Trophoblast cell (in vitro differentiated cells and primary cell): ENCODE measurements at regions not wholly inside any gene's neighbourhood (a gene's known extent, or its start where the extent isn't known, plus 50 kb on each side); places are given as distances from the start of the nearest gene placed in this dataset.
"Not testable (repeated sequence)": the region's sequence is repeated elsewhere in the genome, so short reads cannot be mapped to it uniquely, and the experiment has no call there.

Experiments
- DNase-seq, 2 donors: peaks; one replicate each; pipeline ENCODE4 v3.0.0-alpha.2; 2016
- H2AFZ ChIP-seq: 2 replicates; pipeline ENCODE4 v1.6.1; 2013; ENCODE audit warnings: low read length, moderate library complexity, mild to moderate bottlenecking; ENCODE audit not compliant: insufficient read depth, poor library complexity
- H2AK5ac ChIP-seq: 2 replicates; pipeline ENCODE4 v1.6.1; 2013; ENCODE audit warnings: mild to moderate bottlenecking, low read length
- H2BK120ac ChIP-seq: 2 replicates; pipeline ENCODE4 v1.6.1; 2013; ENCODE audit warnings: low read length, mild to moderate bottlenecking, moderate library complexity; ENCODE audit not compliant: insufficient read depth, poor library complexity
- H2BK12ac ChIP-seq: 2 replicates; pipeline ENCODE4 v1.6.1; 2013; ENCODE audit warnings: mild to moderate bottlenecking, low read length, moderate library complexity
- H2BK5ac ChIP-seq: 2 replicates; pipeline ENCODE4 v1.6.1; 2013; ENCODE audit warnings: low read length, low read depth, moderate library complexity, mild to moderate bottlenecking; ENCODE audit not compliant: poor library complexity
- H3K14ac ChIP-seq: 2 replicates; pipeline ENCODE4 v1.6.1; 2013; ENCODE audit warnings: mild to moderate bottlenecking, low read length
- H3K18ac ChIP-seq: 2 replicates; pipeline ENCODE4 v1.6.1; 2013; ENCODE audit warnings: mild to moderate bottlenecking, low read length
- H3K23ac ChIP-seq: 2 replicates; pipeline ENCODE4 v1.6.1; 2013; ENCODE audit warnings: low read length
- H3K27ac ChIP-seq: 2 replicates; pipeline ENCODE4 v1.5.1; 2013; ENCODE audit warnings: low read depth, mild to moderate bottlenecking, inconsistent platforms, low read length, moderate library complexity
- H3K27me3 ChIP-seq: 2 replicates; pipeline ENCODE4 v1.6.1; 2013; ENCODE audit warnings: inconsistent platforms, mild to moderate bottlenecking, low read length, moderate library complexity; ENCODE audit not compliant: insufficient read depth
- H3K36me3 ChIP-seq, 2 experiments: 1 replicate in 1 of 2; 2 replicates in 1 of 2; pipeline ENCODE4 v1.6.1; 2013; ENCODE audit warnings: low read length in 2 of 2, mild to moderate bottlenecking in 2 of 2, moderate library complexity in 1 of 2; ENCODE audit not compliant: insufficient read depth in 2 of 2, control insufficient read depth in 1 of 2
- H3K4ac ChIP-seq: 2 replicates; pipeline ENCODE4 v1.6.1; 2013; ENCODE audit warnings: low read depth, mild to moderate bottlenecking, low read length, moderate library complexity
- H3K4me1 ChIP-seq, 2 experiments: 1 replicate in 1 of 2; 2 replicates in 1 of 2; pipeline ENCODE4 v1.6.1; 2013; ENCODE audit warnings: low read length in 2 of 2, mild to moderate bottlenecking in 2 of 2, moderate library complexity in 1 of 2; ENCODE audit not compliant: insufficient read depth in 2 of 2, control insufficient read depth in 1 of 2
- H3K4me2 ChIP-seq: 2 replicates; pipeline ENCODE4 v1.6.1; 2013; ENCODE audit warnings: inconsistent platforms, mild to moderate bottlenecking, low read length, moderate library complexity
- H3K4me3 ChIP-seq: 2 replicates; pipeline ENCODE4 v1.5.1; 2013; ENCODE audit warnings: mild to moderate bottlenecking, low read depth, low read length, inconsistent platforms
- H3K79me1 ChIP-seq: one replicate; pipeline ENCODE4 v1.6.1; 2013; ENCODE audit warnings: low read length
- H3K79me2 ChIP-seq: 2 replicates; pipeline ENCODE4 v1.6.1; 2013; ENCODE audit warnings: low read length, mild to moderate bottlenecking; ENCODE audit not compliant: control insufficient read depth, insufficient read depth, poor library complexity
- H3K9ac ChIP-seq: 2 replicates; pipeline ENCODE4 v1.6.1; 2013; ENCODE audit warnings: mild to moderate bottlenecking, low read length
- H3K9me3 ChIP-seq: 2 replicates; pipeline ENCODE4 v1.6.1; 2013; ENCODE audit warnings: low read depth, mild to moderate bottlenecking, control low read depth, inconsistent platforms, low read length; ENCODE audit not compliant: insufficient read depth
- H4K12ac ChIP-seq: 2 replicates; pipeline ENCODE4 v1.6.1; 2013; ENCODE audit warnings: low read depth, mild to moderate bottlenecking, low read length, moderate library complexity
- H4K8ac ChIP-seq: 2 replicates; pipeline ENCODE4 v1.6.1; 2013; ENCODE audit warnings: low read depth, mild to moderate bottlenecking, low read length, moderate library complexity
- H4K91ac ChIP-seq: one replicate; pipeline ENCODE4 v1.6.1; 2013; ENCODE audit warnings: low read depth, mild to moderate bottlenecking, low read length, moderate library complexity
- WGBS: extraction: QIAGEN DNeasy Blood & Tissue Kit; methylation state at CpG from one replicate; pipeline ENCODE4 v1.1.7; 2013; ENCODE audit warnings: missing lambda C conversion rate; ENCODE audit not compliant: insufficient read length, insufficient coverage; ENCODE audit errors: extremely low coverage; 5-methylcytosine and 5-hydroxymethylcytosine counted together

GRCh38 chr10:18830277-18830676 is 171.0 kb downstream of the ARL5B start:
- H2AFZ ChIP-seq, result no peak overlapping the region
- no peak overlapping the region for H4K91ac ChIP-seq
- H3K4me2 ChIP-seq, result no peak overlapping the region
- no peak overlapping the region for H2BK12ac ChIP-seq
- no peak overlapping the region for H3K4me3 ChIP-seq
- H3K14ac ChIP-seq, result no peak overlapping the region
- H2BK5ac ChIP-seq, result no peak overlapping the region
- H3K9ac ChIP-seq, result no peak overlapping the region
- WGBS, result no CpG with 5 or more reads among the region's 2 CpGs
- no peaks in the 10 kb centered on the region for H3K79me1 ChIP-seq
- H3K36me3 ChIP-seq, result no peaks in the 10 kb centered on the region
- H4K12ac ChIP-seq, result no peak overlapping the region
- H3K9me3 ChIP-seq, result no peaks in the 10 kb centered on the region
- no peak overlapping the region for H3K18ac ChIP-seq
- H3K27ac ChIP-seq, result no peak overlapping the region
- DNase-seq, result no peak
- no peak overlapping the region for H3K4ac ChIP-seq
- H3K27me3 ChIP-seq, result no peaks in the 10 kb centered on the region
- no peak overlapping the region for H2BK120ac ChIP-seq
- H4K8ac ChIP-seq, result no peak overlapping the region
- H3K4me1 ChIP-seq, result no peaks in the 10 kb centered on the region
- H3K23ac ChIP-seq, result no peak overlapping the region
- no peaks in the 10 kb centered on the region for H3K79me2 ChIP-seq
- no peak overlapping the region for H2AK5ac ChIP-seq

GRCh38 chr10:18856623-18857022 is 192.0 kb upstream of the MALRD1 start:
- H3K4me1 ChIP-seq, H2BK5ac ChIP-seq, H4K8ac ChIP-seq, DNase-seq, H3K9me3 ChIP-seq, H3K27ac ChIP-seq, H4K91ac ChIP-seq, H2AK5ac ChIP-seq, H2BK12ac ChIP-seq, H2AFZ ChIP-seq, H3K79me2 ChIP-seq, H3K23ac ChIP-seq, H3K4me2 ChIP-seq, H3K9ac ChIP-seq, H3K36me3 ChIP-seq, H3K79me1 ChIP-seq, H3K14ac ChIP-seq, H3K18ac ChIP-seq, H3K4me3 ChIP-seq, H3K4ac ChIP-seq, H2BK120ac ChIP-seq, H3K27me3 ChIP-seq, H4K12ac ChIP-seq: not testable (repeated sequence)
- WGBS, result no CpG with 5 or more reads among the region's 7 CpGs

- H2AK5ac ChIP-seq, result no peak overlapping the region
- H3K4me1 ChIP-seq, result no peaks in the 10 kb centered on the region
- H4K12ac ChIP-seq, result no peak overlapping the region
- DNase-seq, result no peak
- H3K4me2 ChIP-seq, result no peak overlapping the region
- no CpG with 5 or more reads among the region's 1 CpG for WGBS
- H3K9ac ChIP-seq, result no peak overlapping the region
- H3K9me3 ChIP-seq, result no peaks in the 10 kb centered on the region
- no peak overlapping the region for H3K4me3 ChIP-seq
- no peak overlapping the region for H2BK12ac ChIP-seq
- H3K79me2 ChIP-seq, result no peaks in the 10 kb centered on the region
- no peak overlapping the region for H2AFZ ChIP-seq
- no peak overlapping the region for H3K23ac ChIP-seq
- no peaks in the 10 kb centered on the region for H3K79me1 ChIP-seq
- H2BK120ac ChIP-seq, result no peak overlapping the region
- H3K18ac ChIP-seq, result no peak overlapping the region
- H3K14ac ChIP-seq, result no peak overlapping the region
- no peak overlapping the region for H2BK5ac ChIP-seq
- H3K36me3 ChIP-seq, result no peaks in the 10 kb centered on the region
- no peak overlapping the region for H3K27ac ChIP-seq
- no peak overlapping the region for H3K4ac ChIP-seq
- no peak overlapping the region for H4K91ac ChIP-seq
- H3K27me3 ChIP-seq, result no peaks in the 10 kb centered on the region
- H4K8ac ChIP-seq, result no peak overlapping the region
Measured at GRCh38 chr10:18859659-18860058, 188.9 kb upstream of the MALRD1 start.

- H4K12ac ChIP-seq, result no peak overlapping the region
- no peak overlapping the region for H3K4ac ChIP-seq
- H3K4me1 ChIP-seq, result no peaks in the 10 kb centered on the region
- H3K14ac ChIP-seq, result no peak overlapping the region
- no peak overlapping the region for H2BK12ac ChIP-seq
- H3K79me1 ChIP-seq, result no peaks in the 10 kb centered on the region
- no peak overlapping the region for H2BK5ac ChIP-seq
- H3K79me2 ChIP-seq, result no peaks in the 10 kb centered on the region
- DNase-seq, result no peak
- H4K91ac ChIP-seq, result no peak overlapping the region
- no peak overlapping the region for H3K18ac ChIP-seq
- no peak overlapping the region for H3K27ac ChIP-seq
- no peaks in the 10 kb centered on the region for H3K9me3 ChIP-seq
- H2AK5ac ChIP-seq, result no peak overlapping the region
- H2AFZ ChIP-seq, result no peak overlapping the region
- H4K8ac ChIP-seq, result no peak overlapping the region
- H3K9ac ChIP-seq, result no peak overlapping the region
- H3K27me3 ChIP-seq, result no peaks in the 10 kb centered on the region
- H3K23ac ChIP-seq, result no peak overlapping the region
- no peak overlapping the region for H3K4me3 ChIP-seq
- no peaks in the 10 kb centered on the region for H3K36me3 ChIP-seq
- no CpG with 5 or more reads among the region's 7 CpGs for WGBS
- no peak overlapping the region for H2BK120ac ChIP-seq
- H3K4me2 ChIP-seq, result no peak overlapping the region
Measured at GRCh38 chr10:18860186-18860585, 188.4 kb upstream of the MALRD1 start.
